Neural crest cell (in vitro differentiated cells): ENCODE measurements at regions not wholly inside any gene's neighbourhood (a gene's known extent, or its start where the extent isn't known, plus 50 kb on each side); places are given as distances from the start of the nearest gene placed in this dataset.
"Not testable (repeated sequence)": the region's sequence is repeated elsewhere in the genome, so short reads cannot be mapped to it uniquely, and the experiment has no call there.

ENCODE experiments used
- DNase-seq: peaks from one replicate; pipeline ENCODE4 v3.0.0; 2021; ENCODE audit warnings: low read depth, mixed read lengths, low spot score
- H3K27ac Mint-ChIP-seq: one replicate; pipeline ENCODE4 v1.8.0; 2021; ENCODE audit warnings: mild to moderate bottlenecking, mixed read lengths; ENCODE audit not compliant: unreplicated experiment
- H3K27me3 Mint-ChIP-seq: 2 replicates; pipeline ENCODE4 v1.8.0; 2021; ENCODE audit warnings: low read depth, mild to moderate bottlenecking, mixed read lengths
- H3K36me3 Mint-ChIP-seq: 2 replicates; pipeline ENCODE4 v1.8.0; 2021; ENCODE audit warnings: low read depth, mild to moderate bottlenecking, mixed read lengths
- H3K4me1 Mint-ChIP-seq: 2 replicates; pipeline ENCODE4 v1.8.0; 2021; ENCODE audit warnings: mixed read lengths
- H3K4me3 Mint-ChIP-seq: one replicate; pipeline ENCODE4 v1.8.0; 2021; ENCODE audit warnings: mild to moderate bottlenecking, mixed read lengths
- H3K9me3 Mint-ChIP-seq: 2 replicates; pipeline ENCODE4 v1.8.0; 2021; ENCODE audit warnings: mixed read lengths
- TF ChIP-seq, protein P1 (sequence below): fragments of 200-600 bp; sonication (generic); conservative IDR thresholded peaks from 2 replicates; pipeline ENCODE4 v1.5.0; 2021; ENCODE audit warnings: antibody characterized with exemption, mild to moderate bottlenecking

DNA sequence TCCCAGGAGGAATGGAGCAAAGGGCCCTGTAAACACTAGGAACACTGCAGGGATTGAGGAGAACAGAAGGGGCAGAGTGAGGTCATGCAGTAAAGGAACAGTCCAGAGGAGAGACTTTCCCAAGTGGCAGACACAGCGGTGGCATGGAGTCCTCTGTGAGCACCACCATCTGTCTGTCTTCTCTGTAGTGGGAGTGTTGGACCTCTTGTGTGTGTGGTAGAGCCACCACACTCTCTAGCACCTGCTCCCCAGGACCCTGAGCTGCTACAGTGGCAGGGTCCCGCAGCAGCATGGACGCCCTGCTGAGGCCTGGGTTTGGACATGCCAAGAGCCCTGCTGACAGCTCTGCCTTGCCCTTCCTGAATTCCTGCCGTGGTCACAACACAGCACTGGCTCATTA lies 75.7 kb upstream of the LARP1 start:
- Mint-ChIP-seq H3K9me3 (no peaks in the 10 kb centered on the region), H3K36me3 (no peaks in the 10 kb centered on the region), H3K27ac (no peak overlapping the region), H3K4me1 (peaks cover 6% of the 10 kb centered on the region), H3K27me3 (no peaks in the 10 kb centered on the region), H3K4me3 (no peak overlapping the region)
- TF ChIP-seq, protein P1, sequence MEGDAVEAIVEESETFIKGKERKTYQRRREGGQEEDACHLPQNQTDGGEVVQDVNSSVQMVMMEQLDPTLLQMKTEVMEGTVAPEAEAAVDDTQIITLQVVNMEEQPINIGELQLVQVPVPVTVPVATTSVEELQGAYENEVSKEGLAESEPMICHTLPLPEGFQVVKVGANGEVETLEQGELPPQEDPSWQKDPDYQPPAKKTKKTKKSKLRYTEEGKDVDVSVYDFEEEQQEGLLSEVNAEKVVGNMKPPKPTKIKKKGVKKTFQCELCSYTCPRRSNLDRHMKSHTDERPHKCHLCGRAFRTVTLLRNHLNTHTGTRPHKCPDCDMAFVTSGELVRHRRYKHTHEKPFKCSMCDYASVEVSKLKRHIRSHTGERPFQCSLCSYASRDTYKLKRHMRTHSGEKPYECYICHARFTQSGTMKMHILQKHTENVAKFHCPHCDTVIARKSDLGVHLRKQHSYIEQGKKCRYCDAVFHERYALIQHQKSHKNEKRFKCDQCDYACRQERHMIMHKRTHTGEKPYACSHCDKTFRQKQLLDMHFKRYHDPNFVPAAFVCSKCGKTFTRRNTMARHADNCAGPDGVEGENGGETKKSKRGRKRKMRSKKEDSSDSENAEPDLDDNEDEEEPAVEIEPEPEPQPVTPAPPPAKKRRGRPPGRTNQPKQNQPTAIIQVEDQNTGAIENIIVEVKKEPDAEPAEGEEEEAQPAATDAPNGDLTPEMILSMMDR = no peak
- DNase-seq = no peak

GRCh38 chr5:154677921-154678320 lies 77.3 kb upstream of the LARP1 start:
- no peaks in the 10 kb centered on the region for H3K27me3 Mint-ChIP-seq
- TF ChIP-seq, protein P1 = no peak
- no peak overlapping the region for H3K27ac Mint-ChIP-seq
- H3K36me3 Mint-ChIP-seq = no peaks in the 10 kb centered on the region
- H3K4me3 Mint-ChIP-seq = no peak overlapping the region
- H3K4me1 Mint-ChIP-seq = no peaks in the 10 kb centered on the region
- DNase-seq = no peak
- no peaks in the 10 kb centered on the region for H3K9me3 Mint-ChIP-seq

DNA sequence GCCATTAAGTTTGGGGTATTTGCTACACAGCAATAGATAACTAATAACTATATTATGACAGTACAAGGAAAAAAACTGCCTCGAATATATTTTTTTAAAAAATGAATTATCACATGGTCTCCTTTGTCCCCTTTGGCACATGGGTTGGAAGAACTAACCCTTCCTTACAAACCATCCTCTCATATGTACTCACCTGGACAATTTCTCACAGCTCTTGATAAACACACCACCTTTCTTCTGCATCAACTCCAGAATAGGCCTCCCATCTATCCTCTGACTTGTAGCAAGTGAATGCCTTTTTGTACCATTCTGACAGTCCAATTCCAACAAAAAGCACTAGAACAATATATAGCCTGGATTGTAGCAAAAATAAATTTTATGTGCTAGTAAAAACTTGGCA lies 78.7 kb upstream of the LARP1 start:
- H3K9me3 Mint-ChIP-seq = no peaks in the 10 kb centered on the region
- H3K4me3 Mint-ChIP-seq = no peak overlapping the region
- DNase-seq = no peak
- TF ChIP-seq, protein P1 = no peak
- H3K27me3 Mint-ChIP-seq = no peaks in the 10 kb centered on the region
- no peaks in the 10 kb centered on the region for H3K4me1 Mint-ChIP-seq
- H3K27ac Mint-ChIP-seq = no peak overlapping the region
- H3K36me3 Mint-ChIP-seq = no peaks in the 10 kb centered on the region

DNA sequence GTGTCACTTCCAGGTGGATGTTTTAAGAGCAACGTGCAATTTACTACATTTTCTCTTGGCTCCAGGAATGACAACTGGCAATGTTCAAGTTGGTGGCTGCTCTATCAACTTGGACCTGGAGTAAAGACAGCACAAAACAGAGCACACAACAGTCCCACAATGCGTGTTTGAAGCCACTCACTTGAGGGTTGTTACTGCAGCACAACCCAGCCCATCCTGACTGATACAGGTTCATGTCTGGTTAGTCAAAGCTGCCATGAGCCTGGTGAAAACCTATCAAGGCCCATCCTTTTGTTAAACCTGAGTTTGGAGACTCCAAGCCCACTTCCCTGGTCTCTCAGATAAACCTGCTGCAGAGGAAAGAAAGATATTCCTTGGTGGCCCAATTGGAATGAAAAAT lies 81.1 kb upstream of the LARP1 start:
- H3K36me3 Mint-ChIP-seq = no peaks in the 10 kb centered on the region
- H3K27me3 Mint-ChIP-seq = no peaks in the 10 kb centered on the region
- H3K4me1 Mint-ChIP-seq = no peaks in the 10 kb centered on the region
- H3K9me3 Mint-ChIP-seq = no peaks in the 10 kb centered on the region
- no peak overlapping the region for H3K4me3 Mint-ChIP-seq
- DNase-seq = no peak
- TF ChIP-seq, protein P1 = no peak
- H3K27ac Mint-ChIP-seq = no peak overlapping the region

- no peak overlapping the region for H3K4me3 Mint-ChIP-seq
- no peak overlapping the region for H3K27ac Mint-ChIP-seq
- no peaks in the 10 kb centered on the region for H3K27me3 Mint-ChIP-seq
- no peaks in the 10 kb centered on the region for H3K36me3 Mint-ChIP-seq
- H3K9me3 Mint-ChIP-seq = peaks cover 4% of the 10 kb centered on the region
- TF ChIP-seq, protein P1 = no peak
- H3K4me1 Mint-ChIP-seq = no peaks in the 10 kb centered on the region
- no peak for DNase-seq
These were observed 81.7 kb upstream of the LARP1 start for GRCh38 chr5:154673506-154673905.

DNA sequence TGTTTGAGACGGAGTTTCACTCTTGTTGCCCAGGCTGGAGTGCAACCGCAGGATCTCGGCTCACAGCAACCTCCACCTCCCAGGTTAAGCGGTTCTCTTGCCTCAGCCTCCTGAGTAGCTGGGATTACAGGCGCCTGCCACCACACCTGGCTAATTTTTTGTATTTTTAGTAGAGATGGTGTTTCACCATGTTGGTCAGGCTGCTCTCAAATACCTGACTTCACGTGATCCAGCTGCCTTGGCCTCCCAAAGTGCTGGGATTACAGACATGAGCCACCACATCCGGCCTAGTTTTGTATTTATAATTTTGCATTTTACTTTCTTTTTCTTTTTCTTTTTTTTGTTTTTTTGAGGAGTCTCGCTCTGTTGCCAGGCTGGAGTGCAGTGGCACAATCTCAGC lies 85.3 kb upstream of the LARP1 start:
- DNase-seq, H3K4me1 Mint-ChIP-seq, H3K27ac Mint-ChIP-seq, H3K9me3 Mint-ChIP-seq, H3K4me3 Mint-ChIP-seq, H3K36me3 Mint-ChIP-seq, H3K27me3 Mint-ChIP-seq: not testable (repeated sequence)
